Ovary (tissue), 7 donors: ENCODE measurements at regions not wholly inside any gene's neighbourhood (a gene's known extent, or its start where the extent isn't known, plus 50 kb on each side); places are given as distances from the start of the nearest gene placed in this dataset.
A peak's percentile ranks its signal among the peaks of the same experiment; 100 is the strongest.

ENCODE experiments used
- DNase-seq, 5 donors: peaks; one replicate each; pipeline ENCODE4 v3.0.0-alpha.2; 2019 to 2020
- H3K27ac ChIP-seq, 2 donors: fragments of 200-600 bp; one replicate each; pipeline versions ENCODE4 v1.5.1 to v1.8.0; 2019 to 2022
- H3K27me3 ChIP-seq: fragments of 200-600 bp; one replicate; pipeline ENCODE4 v1.8.0; 2022
- H3K36me3 ChIP-seq: fragments of 200-600 bp; sonication (generic); one replicate; pipeline ENCODE4 v1.5.1; 2019
- H3K4me1 ChIP-seq: one replicate; pipeline ENCODE4 v1.8.1; 2013; ENCODE audit warnings: mild to moderate bottlenecking, moderate library complexity; ENCODE audit not compliant: insufficient read depth
- H3K4me3 ChIP-seq: fragments of 200-600 bp; sonication (generic); one replicate; pipeline ENCODE4 v1.5.1; 2017
- H3K9me3 ChIP-seq, 2 donors: fragments of 200-600 bp in 1 of 2; sonication (generic) in 1 of 2; one replicate each; pipeline versions ENCODE4 v1.5.1 to v1.8.1; 2013 to 2019; ENCODE audit warnings: mild to moderate bottlenecking in 1 of 2, moderate library complexity in 1 of 2
- EP300 ChIP-seq: sonication (generic); formaldehyde crosslinking; IDR thresholded peaks from one replicate; pipeline ENCODE4 v1.6.1; 2017; ENCODE audit warnings: antibody characterized with exemption
- POLR2A ChIP-seq: fragments of 450-650 bp; IDR thresholded peaks from one replicate; pipeline ENCODE4 v1.6.1; 2017; ENCODE audit warnings: antibody characterized with exemption, mild to moderate bottlenecking, moderate library complexity
- WGBS, 3 donors: extraction: QIAGEN DNeasy Blood & Tissue Kit in 1 of 3; methylation state at CpG; one replicate each; pipeline versions ENCODE4 v1.1.5 to v1.1.7; 2013 to 2017; 5-methylcytosine and 5-hydroxymethylcytosine counted together
- intact Hi-C, 4 donors: fragments of 100-400 bp; cut with DNase I; formaldehyde crosslinking; loops; one replicate each; pipeline versions ENCODE4 v1.11.0 to v1.15.1; 2022 to 2023
- TF ChIP-seq, protein P1 (sequence below), 3 donors: fragments of 450-650 bp in 2 of 3; fragments of 200-600 bp in 1 of 3; IDR thresholded peaks; one replicate each; pipeline versions ENCODE4 v1.5.1 to v1.8.0; 2016 to 2022; ENCODE audit warnings: antibody characterized with exemption in 3 of 3, mild to moderate bottlenecking in 1 of 3
- donor health status: DM: no; HTN: no; CAD: no; lungs with moderate emphysema.
- donor health status: DM: no; HTN: no; CAD: no.
- donor health status: Bipolar disorder and iron deficiency.
- donor health status: DM: no; HTN: no; CAD: no.
- donor health status: DM: yes; HTN: yes; CAD: no.

DNA sequence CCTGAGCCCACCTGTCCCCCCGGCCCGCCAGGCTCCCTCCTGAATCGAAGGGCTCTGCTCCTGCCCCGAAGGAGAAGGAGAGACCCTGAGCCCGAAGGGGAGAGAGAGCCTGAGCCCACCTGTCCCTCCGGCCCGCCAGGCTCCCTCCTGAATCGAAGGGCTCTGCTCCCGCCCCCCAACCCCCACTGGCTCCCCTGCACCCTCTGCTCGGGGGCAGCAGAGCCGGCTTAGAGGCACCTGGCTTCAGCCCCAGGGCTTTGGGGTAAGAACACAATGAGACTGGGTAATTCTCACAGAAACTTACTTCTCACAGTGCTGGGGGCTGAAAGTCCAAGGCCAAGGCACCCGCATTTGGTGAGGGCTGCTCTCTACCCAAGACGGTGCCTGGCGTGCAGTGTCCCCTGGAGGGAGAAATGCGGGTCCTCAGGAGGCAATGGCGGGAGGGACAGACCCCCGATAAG lies 53.1 kb upstream of the FBRSL1 start:
- intact Hi-C loops = no loop called here
- DNase-seq = no peak
- Histone ChIP-seq H3K4me3 (no peak overlapping the region), H3K27me3 (no peaks in the 10 kb centered on the region), H3K9me3 (no peaks in the 10 kb centered on the region), H3K27ac (no peak overlapping the region), H3K36me3 (no peaks in the 10 kb centered on the region), H3K4me1 (no peaks in the 10 kb centered on the region)
- no peak for TF ChIP-seq EP300
- WGBS, 3 donors = 61 to 70% (median 65%) methylated on average over 17 of the region's 17 CpGs

DNA sequence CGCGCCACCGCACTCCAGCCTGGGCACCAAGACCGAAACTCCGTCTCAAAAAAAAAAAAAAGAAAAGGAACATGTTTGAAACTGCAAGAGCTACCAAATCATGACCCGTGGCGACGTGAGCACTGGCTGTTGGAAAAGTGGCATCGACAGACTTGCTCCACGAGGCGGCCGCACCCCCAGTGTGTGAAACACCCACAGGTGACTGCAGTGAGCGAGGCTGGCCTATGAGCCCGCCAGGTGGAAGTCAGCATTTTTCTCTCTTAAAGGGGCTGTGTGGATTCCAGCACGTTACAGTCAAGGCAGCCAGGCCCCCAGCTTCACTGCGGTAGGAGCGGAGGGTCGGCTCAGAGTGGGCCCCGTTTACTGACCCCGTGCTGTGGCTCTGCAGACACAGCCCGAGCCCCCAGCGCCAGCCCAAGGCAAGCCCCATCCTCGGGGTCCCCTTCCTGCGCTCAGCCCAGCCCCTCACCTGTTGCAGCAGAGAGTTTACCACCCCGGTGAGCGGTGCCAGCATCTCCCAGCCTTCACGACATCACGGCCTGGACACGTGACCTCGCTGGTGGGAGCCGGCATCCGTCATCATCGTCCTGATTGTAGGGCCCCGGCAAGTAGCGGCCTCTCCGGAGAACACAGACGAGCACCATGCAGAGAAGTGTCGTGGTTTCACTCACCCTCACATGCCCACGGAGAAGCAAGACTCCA lies 54.3 kb upstream of the FBRSL1 start:
- Histone ChIP-seq H3K4me1 (no peaks in the 10 kb centered on the region), H3K27me3 (no peaks in the 10 kb centered on the region), H3K9me3 (no peaks in the 10 kb centered on the region), H3K4me3 (no peak overlapping the region), H3K36me3 (no peaks in the 10 kb centered on the region), H3K27ac (no peak overlapping the region)
- no peak for DNase-seq
- 93 to 96% (median 94%) methylated on average over 39 of the region's 39 CpGs for WGBS, 3 donors
- TF ChIP-seq POLR2A = no peak
- no peak for TF ChIP-seq EP300
- TF ChIP-seq, protein P1, sequence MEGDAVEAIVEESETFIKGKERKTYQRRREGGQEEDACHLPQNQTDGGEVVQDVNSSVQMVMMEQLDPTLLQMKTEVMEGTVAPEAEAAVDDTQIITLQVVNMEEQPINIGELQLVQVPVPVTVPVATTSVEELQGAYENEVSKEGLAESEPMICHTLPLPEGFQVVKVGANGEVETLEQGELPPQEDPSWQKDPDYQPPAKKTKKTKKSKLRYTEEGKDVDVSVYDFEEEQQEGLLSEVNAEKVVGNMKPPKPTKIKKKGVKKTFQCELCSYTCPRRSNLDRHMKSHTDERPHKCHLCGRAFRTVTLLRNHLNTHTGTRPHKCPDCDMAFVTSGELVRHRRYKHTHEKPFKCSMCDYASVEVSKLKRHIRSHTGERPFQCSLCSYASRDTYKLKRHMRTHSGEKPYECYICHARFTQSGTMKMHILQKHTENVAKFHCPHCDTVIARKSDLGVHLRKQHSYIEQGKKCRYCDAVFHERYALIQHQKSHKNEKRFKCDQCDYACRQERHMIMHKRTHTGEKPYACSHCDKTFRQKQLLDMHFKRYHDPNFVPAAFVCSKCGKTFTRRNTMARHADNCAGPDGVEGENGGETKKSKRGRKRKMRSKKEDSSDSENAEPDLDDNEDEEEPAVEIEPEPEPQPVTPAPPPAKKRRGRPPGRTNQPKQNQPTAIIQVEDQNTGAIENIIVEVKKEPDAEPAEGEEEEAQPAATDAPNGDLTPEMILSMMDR (IDR thresholded peaks at IDR 0.05) = no peak
- intact Hi-C loops = no loop called here

DNA sequence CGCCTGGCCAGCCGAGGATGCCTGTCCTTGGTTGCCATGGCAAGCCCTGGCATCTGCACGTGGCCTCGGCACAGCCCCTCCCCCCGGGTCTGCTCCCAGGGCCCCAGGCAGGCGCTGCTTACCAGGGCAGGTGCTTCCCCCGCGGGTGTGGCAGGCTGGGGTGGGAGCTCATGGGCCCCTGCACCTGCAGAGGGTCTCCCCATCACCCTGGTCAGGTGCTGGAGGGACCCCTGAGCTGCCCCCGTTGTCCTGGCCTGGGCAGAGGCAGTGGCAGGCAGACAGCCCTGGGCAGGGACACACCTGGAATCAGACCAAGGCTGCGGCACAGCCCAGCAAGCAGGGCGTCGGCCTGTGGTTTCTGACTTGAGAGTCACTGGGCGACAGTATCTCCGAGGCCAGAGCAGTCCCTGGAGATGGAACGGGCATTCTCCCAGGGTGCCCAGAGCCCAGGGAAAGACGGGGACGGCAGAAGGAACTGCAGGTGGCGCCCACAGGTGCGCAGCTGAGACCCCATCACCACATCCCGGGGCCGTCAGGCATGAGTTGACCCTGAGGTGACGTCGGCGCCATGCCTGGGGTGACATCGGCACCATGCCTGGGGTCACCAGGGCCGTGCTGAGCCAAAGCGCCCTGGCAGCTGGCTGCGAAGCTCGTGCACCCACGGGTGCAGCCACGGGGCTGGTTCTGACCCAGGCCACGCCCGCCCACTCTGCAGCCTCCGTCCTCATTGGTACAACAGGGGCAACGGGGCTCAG lies 56.1 kb upstream of the FBRSL1 start:
- no peaks in the 10 kb centered on the region for H3K27me3 ChIP-seq
- peaks cover 7% of the 10 kb centered on the region for H3K4me1 ChIP-seq
- intact Hi-C loops = no loop called here

DNA sequence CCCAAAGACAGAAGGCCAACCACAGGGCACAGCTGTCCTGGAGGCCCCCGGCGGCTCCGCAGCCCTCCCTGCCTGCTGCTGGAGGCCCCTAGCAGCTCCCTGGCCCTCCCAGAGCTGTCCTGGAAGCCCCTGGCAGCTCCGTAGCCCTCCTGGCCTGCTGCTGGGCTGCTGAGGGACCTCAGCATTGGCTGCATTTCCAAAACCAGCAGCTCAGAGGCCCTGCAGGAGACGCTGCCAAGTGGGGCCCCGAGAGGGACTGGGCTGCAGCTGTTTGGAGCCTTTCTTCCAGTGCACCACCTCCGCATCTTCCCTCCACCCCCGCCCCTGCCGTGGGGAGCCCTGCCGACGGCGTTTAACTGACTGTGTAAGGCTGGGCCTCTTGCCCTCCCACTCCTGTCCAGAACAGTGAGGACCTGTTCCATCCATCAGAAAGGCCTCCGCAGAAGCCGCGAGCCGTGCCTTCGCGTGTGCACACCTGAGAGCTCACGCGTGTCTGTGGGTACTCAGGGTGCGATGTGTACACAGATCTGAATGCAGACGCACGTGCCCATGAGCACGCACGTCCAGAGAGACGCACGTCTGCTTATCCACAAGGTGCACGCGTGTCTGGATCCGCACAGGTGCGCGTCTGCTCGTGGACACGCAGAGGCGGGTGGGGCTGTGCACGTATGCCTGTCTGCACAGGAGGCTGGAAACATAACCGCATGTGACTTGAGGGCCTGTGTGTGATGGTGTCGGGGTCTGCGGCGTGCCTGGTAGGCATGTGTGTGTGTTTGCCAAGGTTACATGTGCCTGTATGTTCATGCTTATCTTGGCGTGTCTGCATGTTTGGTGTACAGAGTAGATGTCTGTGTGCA lies 57.0 kb upstream of the FBRSL1 start:
- 37 to 43% (median 42%) methylated on average over 40 to 41 of the region's 41 CpGs for WGBS, 3 donors
- intact Hi-C loops = no loop called here
- peak in 4 of 5 donors; percentile 47 to 85 (median 52) for DNase-seq

More for the DNA sequence above, 56.1 kb upstream of the FBRSL1 start:
- no peak for TF ChIP-seq POLR2A
- TF ChIP-seq, protein P1 (IDR thresholded peaks at IDR 0.05) = no peak
- no peak for TF ChIP-seq EP300
- Histone ChIP-seq H3K9me3 (no peaks in the 10 kb centered on the region), H3K4me3 (no peak overlapping the region), H3K27ac (no peak overlapping the region), H3K36me3 (no peaks in the 10 kb centered on the region)
- no peak for DNase-seq
- 77 to 84% (median 79%) methylated on average over 34 to 35 of the region's 35 CpGs for WGBS, 3 donors

More for the DNA sequence above, 57.0 kb upstream of the FBRSL1 start:
- TF ChIP-seq POLR2A (no peak), EP300 (no peak)
- TF ChIP-seq, protein P1 (IDR thresholded peaks at IDR 0.05) = no peak
- Histone ChIP-seq H3K27me3 (no peaks in the 10 kb centered on the region), H3K4me1 (peaks cover 7% of the 10 kb centered on the region), H3K9me3 (no peaks in the 10 kb centered on the region), H3K4me3 (no peak overlapping the region), H3K27ac (no peak overlapping the region), H3K36me3 (no peaks in the 10 kb centered on the region)
